ENCODE measurements at regions not wholly inside any gene's neighbourhood (a gene's known extent, or its start where the extent isn't known, plus 50 kb on each side); places are given as distances from the start of the nearest gene placed in this dataset.

GRCh38 chr6:156347656-156348055, 429.5 kb upstream of the ARID1B start:
- no peak for DNase-seq

GRCh38 chr6:156347246-156347645, 429.9 kb upstream of the ARID1B start:
- no peak for DNase-seq

GRCh38 chr6:156345700-156346099, 431.5 kb upstream of the ARID1B start:
- no peak for DNase-seq

GRCh38 chr6:156344491-156344890, 432.7 kb upstream of the ARID1B start:
- no peak for DNase-seq

- peak; percentile 38 for DNase-seq
Observed at GRCh38 chr6:156337801-156338200, 439.4 kb upstream of the ARID1B start.

GRCh38 chr6:156336733-156337132, 440.4 kb upstream of the ARID1B start:
- no peak for DNase-seq

GRCh38 chr6:156336089-156336488, 441.1 kb upstream of the ARID1B start:
- DNase-seq: no peak

GRCh38 chr6:156334966-156335365, 442.2 kb upstream of the ARID1B start:
- DNase-seq: no peak

- no peak for DNase-seq
Observed at GRCh38 chr6:156319707-156320106, 457.5 kb upstream of the ARID1B start.

GRCh38 chr6:156316583-156317125, 460.5 kb upstream of the ARID1B start:
- no peak for DNase-seq

GRCh38 chr6:156315146-156315545, 462.0 kb upstream of the ARID1B start:
- no peak for DNase-seq

- DNase-seq: no peak
Observed at GRCh38 chr6:156313037-156313436, 464.1 kb upstream of the ARID1B start.

- DNase-seq: no peak
Observed at GRCh38 chr6:156311291-156311690, 465.9 kb upstream of the ARID1B start.

GRCh38 chr6:156310701-156311100, 466.5 kb upstream of the ARID1B start:
- DNase-seq: no peak

GRCh38 chr6:156309017-156309416, 468.2 kb upstream of the ARID1B start:
- DNase-seq: no peak

- no peak for DNase-seq
Observed at GRCh38 chr6:156308604-156309003, 468.6 kb upstream of the ARID1B start.

- no peak for DNase-seq
Observed at GRCh38 chr6:156306531-156306930, 470.6 kb upstream of the ARID1B start.

GRCh38 chr6:156283091-156283490, 494.1 kb upstream of the ARID1B start:
- DNase-seq: no peak

- DNase-seq: no peak
Observed at GRCh38 chr6:156282087-156282486, 495.1 kb upstream of the ARID1B start.

- no peak for DNase-seq
Observed at GRCh38 chr6:156281266-156281665, 495.9 kb upstream of the ARID1B start.

GRCh38 chr6:156280065-156280464, 497.1 kb upstream of the ARID1B start:
- DNase-seq: peak; percentile 35

- no peak for DNase-seq
Observed at GRCh38 chr6:156279261-156279969, 497.8 kb upstream of the ARID1B start.

- no peak for DNase-seq
Observed at GRCh38 chr6:156273065-156273711, 504.0 kb upstream of the ARID1B start.

GRCh38 chr6:156269751-156270369, 507.3 kb upstream of the ARID1B start:
- no peak for DNase-seq

Measured in NCI-H2171 (cell line).